ENCODE measurements at regions not wholly inside any gene's neighbourhood (a gene's known extent, or its start where the extent isn't known, plus 50 kb on each side); places are given as distances from the start of the nearest gene placed in this dataset.

DNA sequence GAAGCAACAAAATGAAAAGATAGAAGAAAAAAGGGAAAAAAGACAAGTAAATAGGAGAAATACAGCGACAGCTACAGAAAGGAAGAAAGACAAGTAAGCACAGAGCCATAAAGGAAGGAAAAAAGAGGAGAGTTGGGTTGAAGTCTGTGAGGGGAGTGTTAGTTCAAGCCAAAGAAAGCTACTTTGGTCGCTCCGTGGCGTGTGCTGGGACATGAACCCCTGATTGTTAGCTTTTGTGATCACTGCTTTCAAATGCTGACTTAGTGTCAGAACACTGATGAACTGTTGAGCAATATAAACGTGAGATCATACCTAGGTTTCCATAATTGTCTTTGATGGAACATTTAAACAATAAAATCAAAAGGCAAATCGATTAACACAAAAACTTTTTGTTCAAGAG is 370.1 kb downstream of the TMEM161B start:
- Mint-ChIP-seq H3K9me3 (ENCODE audit: low read depth) (peaks cover 2% of the 10 kb centered on the region), H3K27me3 (peaks cover 5% of the 10 kb centered on the region), H3K27ac (no peak overlapping the region), H3K4me1 (no peaks in the 10 kb centered on the region), H3K36me3 (ENCODE audit: low read depth) (no peaks in the 10 kb centered on the region), H3K4me3 (no peak overlapping the region)
- POLR2A ChIA-PET = no interaction called here
- ATAC-seq = no peak
- intact Hi-C loops (cut with DNase I, micrococcal nuclease) = no loop called here
- CTCF ChIA-PET = no interaction called here
- no peak for DNase-seq

DNA sequence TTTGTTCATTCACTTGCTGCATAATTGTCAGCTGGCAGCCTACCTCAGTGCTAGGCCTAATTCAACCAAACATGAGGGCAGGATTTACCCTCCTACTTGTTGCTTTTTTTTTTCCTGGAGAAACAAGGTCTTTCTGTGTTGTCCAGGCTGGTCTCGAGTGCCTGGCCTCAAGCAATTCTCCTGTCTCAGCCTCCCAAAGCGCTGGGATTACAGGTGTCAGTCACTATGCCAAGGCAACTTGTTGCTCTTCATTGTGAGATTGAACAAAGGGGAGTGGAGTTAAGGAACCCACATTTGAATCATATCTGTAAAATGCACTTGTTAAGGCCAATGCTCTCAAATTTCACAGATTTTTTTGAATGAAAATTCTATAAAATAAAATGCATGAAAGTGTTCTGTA is 380.5 kb downstream of the TMEM161B start:
- Mint-ChIP-seq H3K36me3 (ENCODE audit: low read depth) (no peaks in the 10 kb centered on the region), H3K4me1 (no peaks in the 10 kb centered on the region), H3K4me3 (no peak overlapping the region), H3K27ac (no peak overlapping the region), H3K9me3 (ENCODE audit: low read depth) (peaks cover 3% of the 10 kb centered on the region), H3K27me3 (no peaks in the 10 kb centered on the region)
- intact Hi-C loops (cut with DNase I, micrococcal nuclease) = no loop called here
- POLR2A ChIA-PET = no interaction called here
- CTCF ChIA-PET = no interaction called here
- no peak for DNase-seq
- no peak for ATAC-seq

DNA sequence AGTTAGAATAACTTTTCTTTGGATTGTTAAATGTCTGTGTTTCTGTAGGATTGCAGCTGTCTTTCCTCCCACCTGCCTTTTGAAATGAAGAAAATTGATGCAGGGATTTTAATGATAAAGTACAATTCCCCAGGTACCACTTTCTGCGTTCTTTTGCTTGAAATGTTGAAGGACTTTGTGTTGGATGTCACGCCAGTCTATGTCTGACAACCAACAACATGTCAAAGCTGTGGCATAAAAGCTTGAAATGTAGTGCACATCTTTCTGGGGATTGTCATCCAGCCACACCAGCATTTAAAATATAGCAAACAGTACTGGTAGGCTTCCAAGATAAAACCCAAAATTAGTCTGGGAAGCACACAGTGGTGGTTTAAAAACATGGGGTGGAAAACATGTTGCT is 381.4 kb downstream of the TMEM161B start:
- ATAC-seq (no peak), DNase-seq (no peak)
- Mint-ChIP-seq H3K4me3 (no peak overlapping the region), H3K27me3 (no peaks in the 10 kb centered on the region), H3K4me1 (no peaks in the 10 kb centered on the region), H3K27ac (no peak overlapping the region), H3K36me3 (ENCODE audit: low read depth) (no peaks in the 10 kb centered on the region), H3K9me3 (ENCODE audit: low read depth) (peaks cover 5% of the 10 kb centered on the region)
- intact Hi-C loops (cut with DNase I, micrococcal nuclease) = no loop called here
- ChIA-PET CTCF (no interaction called here), POLR2A (no interaction called here)

DNA sequence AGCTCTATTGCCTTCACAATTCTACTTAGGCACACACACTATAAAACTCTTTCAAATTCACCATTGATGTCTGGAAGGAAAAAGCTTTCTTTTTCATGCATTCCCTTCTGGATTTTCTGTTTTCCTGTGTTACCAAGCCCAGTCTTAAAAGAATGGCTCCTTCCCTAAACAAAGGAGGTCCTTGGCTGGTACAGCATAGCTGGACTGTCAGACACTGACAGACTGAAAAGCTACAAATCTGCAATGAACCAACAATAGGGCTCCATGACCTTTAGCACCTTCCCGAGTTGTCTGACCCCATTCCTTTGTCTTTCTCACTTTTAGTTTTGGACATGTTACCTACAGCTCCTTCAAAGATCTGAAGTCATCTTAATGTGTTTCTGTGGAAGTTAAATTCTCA is 382.5 kb downstream of the TMEM161B start:
- Mint-ChIP-seq H3K27me3 (no peaks in the 10 kb centered on the region), H3K36me3 (ENCODE audit: low read depth) (no peaks in the 10 kb centered on the region), H3K27ac (no peak overlapping the region), H3K4me1 (no peaks in the 10 kb centered on the region), H3K9me3 (ENCODE audit: low read depth) (peaks cover 11% of the 10 kb centered on the region), H3K4me3 (no peak overlapping the region)
- intact Hi-C loops (cut with DNase I, micrococcal nuclease) = no loop called here
- no peak for DNase-seq
- ChIA-PET POLR2A (no interaction called here), CTCF (no interaction called here)
- no peak for ATAC-seq

DNA sequence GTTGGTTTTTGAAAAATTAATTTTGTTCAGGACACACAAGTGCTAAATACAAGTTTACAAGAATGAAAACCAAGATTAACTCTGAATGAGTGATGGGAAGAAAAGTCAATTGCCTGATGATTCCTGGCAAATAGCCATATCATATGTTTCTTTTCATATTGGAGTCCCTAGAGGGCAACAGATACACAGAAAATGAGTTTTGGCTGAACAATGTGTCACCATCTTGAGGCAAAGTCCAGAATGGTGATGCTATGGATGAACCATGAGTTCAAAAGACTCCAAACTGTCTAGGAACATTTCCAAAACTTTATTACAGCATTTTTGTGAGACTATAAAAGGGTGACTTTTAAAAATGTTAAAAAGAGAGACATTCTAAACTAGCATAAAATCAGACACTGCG is 382.9 kb downstream of the TMEM161B start:
- H3K4me3 Mint-ChIP-seq = no peak overlapping the region
- DNase-seq (no peak), ATAC-seq (no peak)
- H3K27ac Mint-ChIP-seq = no peak overlapping the region
- no peaks in the 10 kb centered on the region for H3K36me3 Mint-ChIP-seq (ENCODE audit: low read depth)
- POLR2A ChIA-PET = no interaction called here
- H3K4me1 Mint-ChIP-seq = no peaks in the 10 kb centered on the region
- H3K9me3 Mint-ChIP-seq (ENCODE audit: low read depth) = peaks cover 11% of the 10 kb centered on the region
- CTCF ChIA-PET = no interaction called here
- H3K27me3 Mint-ChIP-seq = no peaks in the 10 kb centered on the region
- intact Hi-C loops (cut with DNase I, micrococcal nuclease) = no loop called here

DNA sequence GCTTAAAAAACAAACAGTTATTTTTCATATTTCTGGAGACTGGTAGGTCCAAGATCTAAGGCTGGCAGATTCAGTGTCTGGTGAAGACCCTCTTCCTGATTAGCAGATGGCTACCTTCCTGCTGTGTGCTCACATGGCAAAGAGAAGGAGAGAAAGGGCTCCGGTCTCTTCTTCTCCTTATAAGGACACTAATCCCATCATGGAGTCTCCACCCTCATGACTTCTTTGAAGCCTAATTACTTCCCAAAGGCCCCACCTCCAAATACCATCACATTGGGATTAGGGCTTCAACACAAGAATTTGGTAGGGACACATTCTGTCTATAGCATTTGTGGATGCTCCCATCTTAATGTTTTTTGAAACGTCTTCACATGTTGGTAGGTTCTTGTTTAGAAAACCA is 391.1 kb downstream of the TMEM161B start:
- no peaks in the 10 kb centered on the region for H3K4me1 Mint-ChIP-seq
- no peak overlapping the region for H3K4me3 Mint-ChIP-seq
- peaks cover 11% of the 10 kb centered on the region for H3K9me3 Mint-ChIP-seq (ENCODE audit: low read depth)
- no peak overlapping the region for H3K27ac Mint-ChIP-seq
- H3K36me3 Mint-ChIP-seq (ENCODE audit: low read depth) = no peaks in the 10 kb centered on the region
- CTCF ChIA-PET = no interaction called here
- H3K27me3 Mint-ChIP-seq = no peaks in the 10 kb centered on the region
- intact Hi-C loops (cut with DNase I, micrococcal nuclease) = no loop called here
- DNase-seq = no peak
- POLR2A ChIA-PET = no interaction called here
- no peak for ATAC-seq

DNA sequence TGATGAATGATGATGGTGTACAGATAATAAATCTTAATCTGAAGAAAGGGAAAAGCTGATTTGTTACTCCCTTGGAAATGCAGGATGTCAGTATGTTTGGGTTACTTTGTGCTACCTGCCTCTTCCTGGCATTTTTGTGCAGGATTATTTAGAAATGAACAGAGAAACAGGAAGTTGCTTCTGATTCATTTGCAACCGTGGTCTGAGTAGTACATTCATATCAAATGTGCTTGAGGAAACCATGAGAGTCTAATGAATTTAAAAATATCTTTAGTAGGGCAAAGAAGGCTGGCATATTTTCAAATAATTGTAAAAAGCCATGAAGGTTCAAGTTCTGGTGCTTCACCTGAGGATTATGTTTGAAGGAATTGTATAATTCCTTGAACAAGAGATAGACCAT is 391.6 kb downstream of the TMEM161B start:
- Mint-ChIP-seq H3K4me3 (no peak overlapping the region), H3K27me3 (no peaks in the 10 kb centered on the region), H3K4me1 (no peaks in the 10 kb centered on the region), H3K9me3 (ENCODE audit: low read depth) (peaks cover 10% of the 10 kb centered on the region), H3K27ac (no peak overlapping the region), H3K36me3 (ENCODE audit: low read depth) (no peaks in the 10 kb centered on the region)
- DNase-seq (no peak), ATAC-seq (no peak)
- intact Hi-C loops (cut with DNase I, micrococcal nuclease) = no loop called here
- ChIA-PET POLR2A (no interaction called here), CTCF (no interaction called here)

DNA sequence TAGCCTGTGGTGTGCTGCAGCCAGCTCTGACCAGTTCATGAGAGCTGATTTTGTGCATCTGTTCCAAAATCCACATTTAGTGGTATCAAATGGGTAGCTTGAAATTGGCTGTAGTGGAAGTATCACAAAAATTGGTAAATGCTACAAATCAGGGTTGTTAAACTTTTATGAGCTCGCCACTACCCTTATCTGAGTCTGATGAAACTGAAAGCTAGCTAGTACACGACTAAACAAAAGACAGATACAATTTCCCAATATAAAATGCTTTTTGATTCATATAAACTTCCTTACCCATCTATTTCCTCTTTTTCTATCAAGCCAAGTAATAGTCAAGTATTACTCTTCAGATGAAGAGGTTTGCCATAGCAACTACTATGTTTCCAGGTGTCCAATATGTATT is 392.0 kb downstream of the TMEM161B start:
- intact Hi-C loops (cut with DNase I, micrococcal nuclease) = no loop called here
- no peaks in the 10 kb centered on the region for H3K4me1 Mint-ChIP-seq
- ATAC-seq = no peak
- H3K9me3 Mint-ChIP-seq (ENCODE audit: low read depth) = peaks cover 8% of the 10 kb centered on the region
- H3K27ac Mint-ChIP-seq = no peak overlapping the region
- no peaks in the 10 kb centered on the region for H3K36me3 Mint-ChIP-seq (ENCODE audit: low read depth)
- POLR2A ChIA-PET = no interaction called here
- DNase-seq = no peak
- H3K27me3 Mint-ChIP-seq = no peaks in the 10 kb centered on the region
- CTCF ChIA-PET = no interaction called here
- H3K4me3 Mint-ChIP-seq = no peak overlapping the region

DNA sequence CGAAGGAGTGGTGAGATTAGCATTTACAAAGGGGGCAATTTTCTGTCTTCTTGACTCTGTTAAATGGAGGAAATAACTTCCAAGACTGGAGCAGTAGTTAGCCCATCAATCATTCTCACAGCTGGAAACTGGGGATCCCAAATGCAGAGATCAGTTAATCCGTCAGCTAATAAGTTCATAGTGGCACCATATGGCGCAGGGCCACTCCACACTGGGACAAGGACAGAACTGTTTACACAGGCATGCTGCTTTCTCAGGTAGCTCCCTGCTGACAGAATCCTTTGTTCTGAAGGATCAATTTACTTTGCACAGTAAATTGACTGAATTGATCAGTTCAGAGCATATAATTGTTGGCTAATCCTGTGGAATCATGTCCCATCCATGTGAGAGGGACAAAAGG is 395.7 kb downstream of the TMEM161B start:
- ChIA-PET CTCF (no interaction called here), POLR2A (no interaction called here)
- DNase-seq = no peak
- Mint-ChIP-seq H3K36me3 (ENCODE audit: low read depth) (no peaks in the 10 kb centered on the region), H3K27ac (no peak overlapping the region), H3K27me3 (no peaks in the 10 kb centered on the region), H3K4me3 (no peak overlapping the region), H3K4me1 (no peaks in the 10 kb centered on the region), H3K9me3 (ENCODE audit: low read depth) (no peaks in the 10 kb centered on the region)
- no peak for ATAC-seq
- intact Hi-C loops (cut with DNase I, micrococcal nuclease) = no loop called here

DNA sequence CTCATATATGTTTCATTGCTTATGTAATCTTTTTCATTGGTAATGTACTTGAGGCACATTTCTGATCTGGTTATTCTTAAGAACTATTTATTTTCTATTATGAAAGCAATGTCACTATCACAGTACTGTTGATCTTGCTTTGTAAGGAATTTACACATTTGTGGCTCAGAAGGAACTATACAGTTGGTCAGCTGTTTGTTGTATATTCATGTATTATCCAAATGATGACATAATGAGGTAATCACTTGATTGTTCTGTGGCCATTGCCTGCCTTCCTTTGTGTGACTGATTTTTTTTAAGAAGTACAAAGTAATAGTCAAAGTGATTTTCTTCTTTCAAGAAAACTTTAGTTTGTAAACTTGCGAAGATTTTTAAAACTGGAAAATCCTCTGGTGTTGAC is 399.9 kb downstream of the TMEM161B start:
- POLR2A ChIA-PET = no interaction called here
- no peaks in the 10 kb centered on the region for H3K9me3 Mint-ChIP-seq (ENCODE audit: low read depth)
- H3K27ac Mint-ChIP-seq = no peak overlapping the region
- H3K4me1 Mint-ChIP-seq = no peaks in the 10 kb centered on the region
- H3K27me3 Mint-ChIP-seq = no peaks in the 10 kb centered on the region
- no peaks in the 10 kb centered on the region for H3K36me3 Mint-ChIP-seq (ENCODE audit: low read depth)
- CTCF ChIA-PET = no interaction called here
- no peak for DNase-seq
- intact Hi-C loops (cut with DNase I, micrococcal nuclease) = no loop called here
- no peak for ATAC-seq
- no peak overlapping the region for H3K4me3 Mint-ChIP-seq

DNA sequence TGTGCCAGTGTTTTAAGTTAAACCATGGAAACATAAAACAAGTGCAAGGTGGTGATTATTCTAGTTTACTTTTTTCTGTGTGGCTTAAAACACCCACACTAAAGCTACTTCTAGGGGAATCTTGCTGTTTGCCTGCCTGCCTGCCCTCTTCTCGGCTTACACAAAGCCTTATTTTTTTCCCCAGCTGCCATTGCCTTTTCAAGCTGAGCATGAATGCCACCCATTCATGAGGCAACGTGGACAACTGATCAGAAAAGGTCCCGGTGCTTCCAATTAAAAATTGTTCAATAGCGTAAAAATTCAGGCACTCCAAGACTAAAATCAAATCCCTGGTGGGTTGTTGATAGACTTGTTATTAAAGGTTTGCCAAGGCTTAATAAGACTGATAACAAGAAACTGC is 401.4 kb downstream of the TMEM161B start:
- CTCF ChIA-PET = no interaction called here
- no peak overlapping the region for H3K27ac Mint-ChIP-seq
- H3K9me3 Mint-ChIP-seq (ENCODE audit: low read depth) = peaks cover 2% of the 10 kb centered on the region
- no peaks in the 10 kb centered on the region for H3K4me1 Mint-ChIP-seq
- intact Hi-C loops (cut with DNase I, micrococcal nuclease) = no loop called here
- H3K4me3 Mint-ChIP-seq = no peak overlapping the region
- peaks cover 1% of the 10 kb centered on the region for H3K27me3 Mint-ChIP-seq
- no peaks in the 10 kb centered on the region for H3K36me3 Mint-ChIP-seq (ENCODE audit: low read depth)
- ATAC-seq (no peak), DNase-seq (no peak)
- POLR2A ChIA-PET = no interaction called here

DNA sequence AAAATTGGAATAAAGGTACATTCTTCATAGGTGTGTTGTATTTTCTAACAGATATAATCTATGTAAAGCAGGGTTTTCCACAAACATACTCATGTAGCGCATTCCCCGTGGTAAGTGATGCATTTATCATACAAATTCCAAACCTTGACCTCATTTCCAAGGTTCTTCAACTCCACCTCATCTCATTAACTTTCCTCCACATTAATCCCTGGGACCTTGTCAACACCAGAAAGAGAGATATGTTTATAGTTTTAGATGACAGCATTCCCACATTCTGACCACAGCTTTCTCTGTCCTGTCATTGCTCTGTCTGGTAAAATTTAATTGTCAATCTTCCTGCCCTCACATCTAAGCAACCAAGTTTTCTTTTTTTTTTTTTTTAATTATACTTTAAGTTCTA is 415.1 kb downstream of the TMEM161B start:
- H3K27ac Mint-ChIP-seq = no peak overlapping the region
- no peaks in the 10 kb centered on the region for H3K27me3 Mint-ChIP-seq
- POLR2A ChIA-PET = no interaction called here
- no peak overlapping the region for H3K4me3 Mint-ChIP-seq
- no peak for ATAC-seq
- CTCF ChIA-PET = no interaction called here
- peaks cover 3% of the 10 kb centered on the region for H3K9me3 Mint-ChIP-seq (ENCODE audit: low read depth)
- DNase-seq = no peak
- H3K4me1 Mint-ChIP-seq = no peaks in the 10 kb centered on the region
- intact Hi-C loops (cut with DNase I, micrococcal nuclease) = no loop called here
- H3K36me3 Mint-ChIP-seq (ENCODE audit: low read depth) = no peaks in the 10 kb centered on the region

DNA sequence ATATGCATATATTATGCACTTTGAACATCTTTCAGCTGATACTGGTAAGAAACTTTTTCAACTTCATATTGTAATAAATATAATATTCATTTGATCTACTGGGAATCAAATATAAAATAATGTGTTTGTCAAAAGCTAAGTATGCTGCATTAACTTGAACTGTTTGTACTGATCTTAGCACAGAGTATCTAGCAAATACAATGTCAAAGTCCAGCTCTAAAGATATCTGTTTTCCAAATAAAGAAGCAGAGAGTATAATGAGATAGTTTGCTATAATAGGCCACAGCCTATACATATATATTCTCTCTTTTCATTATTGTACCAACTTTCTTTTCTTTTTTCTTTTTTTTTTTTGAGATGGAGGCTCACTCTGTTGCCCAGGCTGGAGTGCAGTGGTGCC is 417.0 kb downstream of the TMEM161B start:
- ATAC-seq (no peak), DNase-seq (no peak)
- POLR2A ChIA-PET = no interaction called here
- CTCF ChIA-PET = no interaction called here
- Mint-ChIP-seq H3K27me3 (no peaks in the 10 kb centered on the region), H3K4me3 (no peak overlapping the region), H3K4me1 (no peaks in the 10 kb centered on the region), H3K27ac (no peak overlapping the region), H3K9me3 (ENCODE audit: low read depth) (peaks cover 1% of the 10 kb centered on the region), H3K36me3 (ENCODE audit: low read depth) (no peaks in the 10 kb centered on the region)
- intact Hi-C loops (cut with DNase I, micrococcal nuclease) = no loop called here

All from activated CD4-positive, alpha-beta T cell treated with anti-CD3 and anti-CD28 coated beads for 36 hours (primary cell).